GM19467 (cell line): ENCODE measurements at regions not wholly inside any gene's neighbourhood (a gene's known extent, or its start where the extent isn't known, plus 50 kb on each side); places are given as distances from the start of the nearest gene placed in this dataset.
"Not testable (repeated sequence)": the region's sequence is repeated elsewhere in the genome, so short reads cannot be mapped to it uniquely, and the experiment has no call there.

Source experiments
- ATAC-seq: cut with Tn5 transposase; IDR thresholded peaks from one replicate; pipeline ENCODE4 v1.9.1; 2021; ENCODE audit warnings: mild to moderate bottlenecking, moderate library complexity; ENCODE audit not compliant: unreplicated experiment

DNA sequence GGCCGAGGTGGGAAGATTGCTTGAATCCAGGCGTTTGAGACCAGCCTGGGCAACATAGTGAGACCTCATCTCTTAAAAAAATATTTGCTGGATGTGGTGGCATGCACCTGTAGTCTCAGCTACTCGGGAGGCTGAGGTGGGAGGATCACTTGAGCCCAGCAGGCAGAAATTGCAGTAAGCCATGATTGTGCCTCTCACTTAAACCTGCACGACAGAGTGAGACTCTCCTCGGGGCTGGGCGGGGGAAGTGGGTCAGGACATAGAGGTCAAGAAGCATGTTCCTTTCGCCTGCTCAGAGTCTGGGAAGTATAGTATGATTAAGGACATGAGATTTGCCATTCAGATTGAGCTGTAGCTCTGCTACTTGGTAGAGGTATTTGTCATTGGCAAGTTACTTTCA, 52.3 kb downstream of the SEPTIN7 start:
- ATAC-seq, result not testable (repeated sequence)

- no peak for ATAC-seq
These were observed 53.5 kb downstream of the SEPTIN7 start for GRCh38 chr7:35854311-35854710.

GRCh38 chr7:35856175-35856574, 55.3 kb downstream of the SEPTIN7 start:
- no peak for ATAC-seq

DNA sequence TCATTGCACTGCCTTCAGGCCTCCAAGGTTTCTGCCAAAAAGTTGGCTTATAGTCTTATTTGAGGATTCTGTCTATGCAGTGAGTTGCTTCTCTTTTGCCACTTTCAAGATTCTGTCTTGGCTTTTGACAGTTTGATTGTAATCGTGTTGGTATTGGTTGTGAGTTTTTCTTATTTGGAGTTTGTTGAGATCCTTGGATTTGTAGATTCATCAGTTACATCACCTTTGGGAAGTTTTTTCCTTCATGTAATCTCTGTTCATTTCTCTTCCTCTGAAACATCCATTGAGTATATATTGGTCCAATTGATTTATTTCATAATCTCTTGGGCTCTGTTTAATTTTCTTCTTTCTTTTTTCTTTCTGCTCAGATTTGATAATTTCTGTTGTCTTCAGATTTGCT, 59.8 kb downstream of the SEPTIN7 start:
- ATAC-seq, result no peak

- no peak for ATAC-seq
These were observed 64.4 kb downstream of the SEPTIN7 start for GRCh38 chr7:35865287-35865686.

DNA sequence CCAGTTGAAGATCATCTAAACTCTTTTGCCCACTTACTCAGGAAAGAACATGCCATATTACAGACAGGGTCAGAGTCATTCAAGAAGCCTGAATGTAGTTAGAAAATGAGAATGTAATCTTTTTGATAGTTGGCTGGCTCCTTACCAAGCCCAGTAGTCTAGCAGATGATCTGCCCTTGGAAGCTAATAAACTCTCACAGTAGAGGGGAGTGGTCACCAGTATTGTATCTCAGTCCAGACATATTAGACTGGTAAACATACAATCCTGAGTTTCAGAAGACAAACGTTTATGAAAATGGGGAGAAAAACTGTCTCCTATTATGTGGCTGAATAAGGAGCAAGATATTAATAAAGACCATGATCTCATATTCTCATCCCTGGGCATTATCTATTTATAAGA, 65.3 kb downstream of the SEPTIN7 start:
- ATAC-seq, result no peak

DNA sequence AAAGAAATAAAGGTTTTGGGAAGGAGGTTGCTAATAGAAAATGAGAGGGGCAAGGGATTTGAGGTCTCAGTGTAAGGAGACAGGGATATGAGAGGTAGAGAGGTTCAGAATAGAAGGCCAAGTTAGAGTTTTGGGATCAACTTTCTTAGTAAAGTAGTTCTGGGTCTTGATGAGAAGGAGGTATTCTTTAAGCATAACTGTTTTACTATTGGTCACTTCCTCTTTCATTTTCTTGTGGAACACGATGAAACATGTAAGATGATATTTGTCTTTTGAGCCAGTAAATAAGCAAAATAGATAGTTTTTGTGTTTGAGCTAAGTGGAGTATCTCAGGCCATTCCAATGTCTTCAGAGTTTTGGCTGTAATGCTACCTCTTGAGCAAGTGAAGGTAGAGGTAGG, 68.3 kb downstream of the SEPTIN7 start:
- ATAC-seq, result not testable (repeated sequence)

DNA sequence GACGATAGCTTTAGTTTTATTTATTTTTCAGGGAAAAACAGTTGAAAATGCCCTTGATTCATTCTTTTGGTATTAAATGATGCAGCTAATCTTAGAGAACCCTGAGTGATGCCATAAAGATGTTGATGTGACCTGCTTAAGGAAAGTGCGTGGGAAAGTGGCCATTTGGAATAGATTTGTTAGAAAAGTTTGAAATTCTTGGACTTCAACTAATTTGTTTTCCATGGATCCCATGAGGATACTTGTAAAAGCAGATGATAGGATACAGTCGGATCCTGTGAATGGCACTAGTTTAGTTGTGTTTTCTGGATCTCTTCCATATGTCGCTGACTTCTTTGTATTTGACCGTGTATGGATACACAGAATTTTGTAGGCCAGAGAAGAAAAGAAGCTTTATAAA, 69.0 kb downstream of the SEPTIN7 start:
- no peak for ATAC-seq

DNA sequence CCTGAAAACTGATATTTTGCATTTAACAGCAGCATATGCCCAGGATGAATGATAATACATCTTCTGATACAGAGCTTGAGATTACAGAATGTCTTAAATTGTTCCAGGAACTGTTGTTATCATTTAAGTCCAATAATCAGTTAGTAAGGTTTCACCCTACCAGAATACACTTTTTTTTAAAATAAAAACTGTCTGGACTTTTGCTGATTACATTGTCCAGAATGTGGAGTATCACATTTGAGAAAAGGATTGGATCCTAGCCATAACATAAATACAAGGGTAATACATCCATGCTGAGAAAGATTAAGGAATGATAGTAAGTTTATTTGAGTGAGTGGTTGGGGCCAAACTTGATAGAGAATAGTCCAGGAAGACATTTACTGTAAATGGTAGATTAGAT, 71.0 kb downstream of the SEPTIN7 start:
- no peak for ATAC-seq

DNA sequence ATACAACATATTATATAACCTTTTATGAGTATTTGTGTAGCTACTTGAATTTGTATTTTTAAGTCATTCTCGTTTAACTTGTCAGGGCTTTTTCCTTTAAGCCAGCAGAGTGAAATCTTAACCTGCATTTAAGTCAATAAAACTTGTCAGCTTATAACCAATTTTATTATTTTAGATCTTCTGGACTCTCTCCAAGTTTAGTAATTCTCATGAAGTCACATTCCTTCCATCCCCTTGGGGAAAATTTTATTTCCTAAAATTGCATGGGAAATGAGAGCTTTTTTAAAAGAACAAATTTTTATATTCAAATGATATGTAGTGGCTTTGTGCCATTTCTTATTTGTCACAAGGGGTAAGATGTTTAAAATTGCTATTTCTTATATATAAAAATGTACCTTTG, 74.0 kb downstream of the SEPTIN7 start:
- no peak for ATAC-seq

DNA sequence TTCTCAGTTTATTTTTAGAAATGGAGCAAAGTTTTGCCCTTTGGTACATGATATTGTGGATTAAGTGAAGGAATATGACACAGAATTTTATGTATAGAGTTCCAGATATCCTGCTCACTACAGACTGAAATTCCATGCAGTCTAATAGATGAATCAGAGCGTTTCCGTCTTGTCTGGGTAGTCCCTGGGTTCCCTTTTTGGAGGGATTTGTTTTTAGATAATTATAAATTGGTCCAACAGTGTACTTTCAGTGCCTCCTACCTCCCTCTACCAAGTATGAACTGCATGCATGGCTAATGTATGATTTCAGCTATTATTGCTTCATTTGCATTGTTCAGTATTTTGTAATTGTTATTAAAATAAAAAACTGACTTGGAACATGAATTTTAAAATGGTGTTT, 74.4 kb downstream of the SEPTIN7 start:
- ATAC-seq, result no peak

- no peak for ATAC-seq
These were observed 77.5 kb downstream of the SEPTIN7 start for GRCh38 chr7:35878351-35878750.

GRCh38 chr7:35887430-35887829, 86.6 kb downstream of the SEPTIN7 start:
- ATAC-seq, result not testable (repeated sequence)

GRCh38 chr7:35889001-35889400, 88.1 kb downstream of the SEPTIN7 start:
- no peak for ATAC-seq

GRCh38 chr7:35889870-35890269, 89.0 kb downstream of the SEPTIN7 start:
- no peak for ATAC-seq

DNA sequence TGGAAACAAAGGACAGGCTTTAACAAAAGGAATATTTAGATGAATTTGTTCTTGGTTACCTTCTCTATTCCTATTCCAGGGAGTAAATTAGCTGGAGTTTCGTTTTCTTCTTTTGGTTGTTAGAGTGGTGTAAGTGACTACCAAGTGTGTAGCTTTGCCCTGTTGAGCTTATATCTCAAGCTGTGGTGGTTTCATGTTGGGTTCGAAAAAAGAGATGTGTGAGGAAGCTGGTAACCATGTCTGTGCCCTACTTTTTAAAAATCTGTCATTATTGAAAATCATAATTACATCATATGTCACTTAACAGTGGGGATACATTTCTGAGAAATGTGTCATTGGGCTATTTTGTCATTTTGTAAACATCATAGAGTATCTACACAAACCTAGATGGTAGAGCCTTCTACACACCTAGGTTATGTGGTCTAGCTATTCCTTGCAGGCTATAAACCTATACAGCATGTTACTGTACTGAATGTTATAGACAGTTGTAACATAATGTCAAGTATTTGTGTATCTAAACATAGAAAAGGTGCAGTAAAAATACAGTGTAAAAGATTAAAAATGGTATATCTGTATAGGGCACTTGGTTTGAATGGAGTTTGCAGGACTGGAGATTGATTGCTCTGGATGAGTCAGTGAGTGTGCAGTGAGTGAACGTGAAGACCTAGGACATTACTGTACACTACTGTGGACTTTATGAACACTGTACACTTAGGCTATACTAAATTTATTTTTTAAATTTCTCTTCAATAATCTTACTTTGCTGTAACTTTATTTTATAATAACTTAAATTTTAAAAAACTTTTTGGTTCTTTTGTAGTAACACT, 90.4 kb downstream of the SEPTIN7 start:
- no peak for ATAC-seq

DNA sequence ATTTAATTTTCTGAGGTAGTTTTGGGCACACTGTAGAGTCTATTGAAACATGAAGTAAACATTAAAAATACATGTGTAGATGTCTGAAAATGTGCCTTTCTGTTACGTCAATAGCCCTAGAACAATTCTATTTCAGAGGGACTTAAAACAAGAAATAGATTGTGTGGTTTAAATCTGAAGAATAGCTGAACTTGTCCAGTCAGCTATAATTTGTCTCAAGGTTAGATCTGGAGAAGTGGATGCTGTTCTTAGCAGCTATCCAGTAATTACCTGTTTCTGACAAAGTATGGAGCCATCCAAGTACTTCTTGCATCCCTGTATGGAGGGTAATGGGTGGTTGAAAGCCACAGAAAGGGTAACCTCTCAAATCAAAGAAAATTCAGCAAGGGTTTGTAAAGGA, 92.8 kb downstream of the SEPTIN7 start:
- ATAC-seq, result no peak

GRCh38 chr7:35894721-35895120, 93.9 kb downstream of the SEPTIN7 start:
- ATAC-seq, result no peak

- no peak for ATAC-seq
These were observed 99.8 kb downstream of the SEPTIN7 start for GRCh38 chr7:35900651-35901050.

- ATAC-seq, result no peak
These were observed 104.7 kb downstream of the SEPTIN7 start for GRCh38 chr7:35905555-35905954.

- peak; percentile 68 for ATAC-seq
These were observed 105.5 kb downstream of the SEPTIN7 start for GRCh38 chr7:35906191-35906908.
